Liver (tissue), 7 donors: ENCODE measurements at regions not wholly inside any gene's neighbourhood (a gene's known extent, or its start where the extent isn't known, plus 50 kb on each side); places are given as distances from the start of the nearest gene placed in this dataset.

Experiments used
- DNase-seq: peaks from one replicate; pipeline ENCODE4 v3.0.0-alpha.2; 2017; ENCODE audit warnings: low spot score
- H3K27ac ChIP-seq, 2 donors: one replicate each; pipeline ENCODE4 v1.7.0; 2013; ENCODE audit warnings: inconsistent platforms in 2 of 2, low read length in 2 of 2, control low read depth in 1 of 2, low read depth in 1 of 2, mild to moderate bottlenecking in 1 of 2
- H3K27me3 ChIP-seq, 4 donors: one replicate each; pipeline versions ENCODE4 v1.6.1 to v1.7.0; 2013; ENCODE audit warnings: low read length in 3 of 4, inconsistent platforms in 1 of 4, mild to moderate bottlenecking in 1 of 4, moderate library complexity in 1 of 4; ENCODE audit not compliant: control insufficient read depth in 4 of 4, insufficient read depth in 4 of 4
- H3K36me3 ChIP-seq, 4 donors: one replicate each; pipeline versions ENCODE4 v1.6.1 to v1.7.0; 2013; ENCODE audit warnings: low read length in 3 of 4, mild to moderate bottlenecking in 3 of 4, low read depth in 1 of 4, moderate library complexity in 1 of 4; ENCODE audit not compliant: control insufficient read depth in 4 of 4, insufficient read depth in 3 of 4
- H3K4me1 ChIP-seq, 4 donors: one replicate each; pipeline versions ENCODE4 v1.6.1 to v1.7.0; 2013; ENCODE audit warnings: low read length in 3 of 4, mild to moderate bottlenecking in 3 of 4, moderate library complexity in 1 of 4; ENCODE audit not compliant: control insufficient read depth in 4 of 4, insufficient read depth in 4 of 4
- H3K4me3 ChIP-seq, 3 donors: one replicate each; pipeline versions ENCODE4 v1.6.1 to v1.7.0; 2013; ENCODE audit warnings: low read length in 3 of 3, control low read depth in 1 of 3, low read depth in 1 of 3, mild to moderate bottlenecking in 1 of 3
- H3K9ac ChIP-seq, 2 donors: one replicate each; pipeline ENCODE4 v1.7.0; 2013; ENCODE audit warnings: low read length in 2 of 2, mild to moderate bottlenecking in 2 of 2, moderate library complexity in 2 of 2, control low read depth in 1 of 2, low read depth in 1 of 2
- H3K9me3 ChIP-seq, 4 donors: one replicate each; pipeline versions ENCODE4 v1.6.1 to v1.7.0; 2013; ENCODE audit warnings: low read length in 3 of 4; ENCODE audit not compliant: control insufficient read depth in 4 of 4
- EGR1 ChIP-seq, 2 donors: IDR thresholded peaks; 2 replicates each; pipeline ENCODE4 v1.6.1; 2016 to 2018; ENCODE audit warnings: antibody characterized with exemption in 2 of 2, low read depth in 2 of 2
- FOXA1 ChIP-seq: IDR thresholded peaks from 2 replicates; pipeline ENCODE4 v1.6.1; 2016; ENCODE audit warnings: antibody characterized with exemption
- FOXA2 ChIP-seq: IDR thresholded peaks from 2 replicates; pipeline ENCODE4 v1.6.1; 2016; ENCODE audit warnings: antibody characterized with exemption
- GABPA ChIP-seq, 2 donors: IDR thresholded peaks in 1 of 2; conservative IDR thresholded peaks in 1 of 2; 2 replicates each; pipeline ENCODE4 v1.6.1; 2016; ENCODE audit warnings: antibody characterized with exemption in 2 of 2, mild to moderate bottlenecking in 1 of 2, moderate library complexity in 1 of 2
- HNF4A ChIP-seq, 2 donors: conservative IDR thresholded peaks; 2 replicates each; pipeline ENCODE4 v1.6.1; 2016; ENCODE audit warnings: antibody characterized with exemption in 2 of 2, mild to moderate bottlenecking in 2 of 2
- HNF4G ChIP-seq: IDR thresholded peaks from 2 replicates; pipeline ENCODE4 v1.6.1; 2016; ENCODE audit warnings: antibody characterized with exemption
- JUND ChIP-seq, 2 donors: IDR thresholded peaks; 2 replicates each; pipeline ENCODE4 v1.6.1; 2016; ENCODE audit warnings: antibody characterized with exemption in 2 of 2
- NR2F2 ChIP-seq: IDR thresholded peaks from 2 replicates; pipeline ENCODE4 v1.6.1; 2016; ENCODE audit warnings: antibody characterized with exemption
- RAD21 ChIP-seq, 2 donors: IDR thresholded peaks; 2 replicates each; pipeline ENCODE4 v1.6.1; 2016; ENCODE audit warnings: antibody characterized with exemption in 2 of 2, mild to moderate bottlenecking in 2 of 2
- RXRA ChIP-seq, 2 donors: IDR thresholded peaks; 2 replicates each; pipeline ENCODE4 v1.6.1; 2017 to 2018; ENCODE audit warnings: antibody characterized with exemption in 2 of 2, mild to moderate bottlenecking in 1 of 2
- SP1 ChIP-seq: IDR thresholded peaks from 2 replicates; pipeline ENCODE4 v1.6.1; 2018; ENCODE audit warnings: antibody characterized with exemption, mild to moderate bottlenecking
- TAF1 ChIP-seq: conservative IDR thresholded peaks from 2 replicates; pipeline ENCODE4 v1.6.1; 2016; ENCODE audit warnings: antibody characterized with exemption, mild to moderate bottlenecking
- YY1 ChIP-seq: IDR thresholded peaks from 2 replicates; pipeline ENCODE4 v1.6.1; 2016; ENCODE audit warnings: antibody characterized with exemption, mild to moderate bottlenecking
- ZBTB33 ChIP-seq: IDR thresholded peaks from 2 replicates; pipeline ENCODE4 v1.6.1; 2016; ENCODE audit warnings: antibody characterized with exemption
- WGBS: extraction: QIAGEN DNeasy Blood & Tissue Kit; methylation state at CpG from one replicate; pipeline ENCODE4 v1.1.7; 2013; 5-methylcytosine and 5-hydroxymethylcytosine counted together
- TF ChIP-seq, protein P1 (sequence below): IDR thresholded peaks from 2 replicates; pipeline ENCODE4 v1.6.1; 2016; ENCODE audit warnings: antibody characterized with exemption
- TF ChIP-seq, protein P2 (sequence below): IDR thresholded peaks from 2 replicates; pipeline ENCODE4 v1.6.1; 2016; ENCODE audit warnings: antibody characterized with exemption
- donor health status: healthy.
- donor health status: healthy.
- donor health status: healthy.
- donor health status: healthy.

DNA sequence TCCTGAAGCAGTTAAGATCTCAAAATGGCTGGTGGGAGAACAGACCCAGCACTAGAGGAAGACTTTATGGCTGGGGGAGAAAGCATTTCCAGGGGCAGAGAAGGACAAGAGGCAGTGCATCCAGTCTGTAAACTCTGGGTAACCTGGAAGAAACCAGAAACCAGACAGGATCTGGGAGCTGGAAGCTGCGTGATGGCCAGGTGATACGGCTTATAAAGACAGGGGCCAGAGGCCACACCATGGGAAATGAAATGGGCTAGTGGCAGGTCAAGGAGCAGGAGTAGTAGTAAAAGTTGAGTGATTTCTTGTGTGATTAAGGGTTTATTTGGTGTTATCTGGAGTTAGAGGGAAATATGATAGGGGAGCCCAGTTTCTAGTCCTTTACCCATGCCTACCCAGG is 144.7 kb upstream of the ARRDC4 start:
- Histone ChIP-seq H3K36me3 (no peaks in the 10 kb centered on the region), H3K9ac (no peak overlapping the region), H3K4me1 (no peaks in the 10 kb centered on the region), H3K9me3 (peaks cover 0 to 3% (median under 1%) of the 10 kb centered on the region in 4 donors), H3K27ac (no peak overlapping the region), H3K27me3 (peaks cover 0 to 3% (median 1%) of the 10 kb centered on the region in 4 donors), H3K4me3 (no peak overlapping the region)
- 75% methylated on average over 2 of the region's 2 CpGs for WGBS
- DNase-seq = no peak
- TF ChIP-seq JUND (IDR thresholded peaks at IDR 0.05) (no peak), YY1 (no peak), TAF1 (no peak), GABPA (IDR thresholded peaks at IDR 0.05 in 1 of 2, conservative IDR thresholded peaks at IDR 0.05 in 1 of 2) (no peak), RAD21 (IDR thresholded peaks at IDR 0.05) (no peak), HNF4G (no peak), EGR1 (IDR thresholded peaks at IDR 0.05; ENCODE audit: low read depth in 2 of 2) (no peak), SP1 (no peak)
- TF ChIP-seq, protein P1, sequence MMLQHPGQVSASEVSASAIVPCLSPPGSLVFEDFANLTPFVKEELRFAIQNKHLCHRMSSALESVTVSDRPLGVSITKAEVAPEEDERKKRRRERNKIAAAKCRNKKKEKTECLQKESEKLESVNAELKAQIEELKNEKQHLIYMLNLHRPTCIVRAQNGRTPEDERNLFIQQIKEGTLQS = no peak

GRCh38 chr15:97817276-97817890 is 143.1 kb upstream of the ARRDC4 start:
- DNase-seq = no peak
- no peak overlapping the region for H3K9ac ChIP-seq
- no peaks in the 10 kb centered on the region for H3K36me3 ChIP-seq
- H3K9me3 ChIP-seq = no peaks in the 10 kb centered on the region
- WGBS = 67% methylated on average over 9 of the region's 9 CpGs
- H3K4me3 ChIP-seq = no peak overlapping the region
- H3K4me1 ChIP-seq = no peaks in the 10 kb centered on the region
- TF ChIP-seq, protein P1 = no peak
- TF ChIP-seq FOXA2 (no peak), SP1 (no peak), ZBTB33 (no peak)
- H3K27ac ChIP-seq = no peak overlapping the region
- H3K27me3 ChIP-seq = peaks cover 0 to 3% (median 1%) of the 10 kb centered on the region in 4 donors

GRCh38 chr15:97836003-97836402 is 124.5 kb upstream of the ARRDC4 start:
- no peak for TF ChIP-seq TAF1
- TF ChIP-seq FOXA1 = no peak
- TF ChIP-seq ZBTB33 = no peak
- no peak for TF ChIP-seq JUND (IDR thresholded peaks at IDR 0.05)
- TF ChIP-seq, protein P1 = no peak
- no peak for TF ChIP-seq NR2F2
- TF ChIP-seq, protein P2, sequence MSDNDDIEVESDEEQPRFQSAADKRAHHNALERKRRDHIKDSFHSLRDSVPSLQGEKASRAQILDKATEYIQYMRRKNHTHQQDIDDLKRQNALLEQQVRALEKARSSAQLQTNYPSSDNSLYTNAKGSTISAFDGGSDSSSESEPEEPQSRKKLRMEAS = no peak
- TF ChIP-seq HNF4G = no peak
- no peak for TF ChIP-seq RAD21 (IDR thresholded peaks at IDR 0.05)
- no peak for TF ChIP-seq SP1
- no peak for TF ChIP-seq HNF4A (conservative IDR thresholded peaks at IDR 0.05)
- no peak for TF ChIP-seq RXRA (IDR thresholded peaks at IDR 0.05)
- H3K27ac ChIP-seq = no peak overlapping the region
- no peak overlapping the region for H3K4me3 ChIP-seq
- no peaks in the 10 kb centered on the region for H3K36me3 ChIP-seq
- DNase-seq = no peak
- WGBS = 65% methylated on average over 4 of the region's 4 CpGs
- peaks cover 2 to 5% (median 4%) of the 10 kb centered on the region in 4 donors for H3K9me3 ChIP-seq
- H3K9ac ChIP-seq = no peak overlapping the region
- peaks cover 0 to 2% (median 0%) of the 10 kb centered on the region in 4 donors for H3K27me3 ChIP-seq
- no peaks in the 10 kb centered on the region for H3K4me1 ChIP-seq
